GM12878 (cell line): ENCODE measurements at regions not wholly inside any gene's neighbourhood (a gene's known extent, or its start where the extent isn't known, plus 50 kb on each side); places are given as distances from the start of the nearest gene placed in this dataset.

Experiments used
- BHLHE40 ChIP-seq, 2 experiments: fragments of 450-650 bp in 1 of 2; IDR thresholded peaks; 2 replicates each; pipeline ENCODE4 v1.6.1; 2011 to 2017; ENCODE audit warnings: low read depth in 2 of 2, borderline replicate concordance in 1 of 2, improper control_type of control experiment in 1 of 2, low read length in 1 of 2, mild to moderate bottlenecking in 1 of 2
- FOXM1 ChIP-seq: IDR thresholded peaks from 2 replicates; pipeline ENCODE4 v1.6.1; 2012; ENCODE audit warnings: low read depth, mild to moderate bottlenecking, inconsistent platforms, low read length, moderate library complexity
- GABPA ChIP-seq: IDR thresholded peaks from 2 replicates; pipeline ENCODE4 v1.6.1; 2014; ENCODE audit warnings: antibody characterized with exemption, low read depth, mild to moderate bottlenecking, inconsistent platforms
- IRF4 ChIP-seq: IDR thresholded peaks from 2 replicates; pipeline ENCODE4 v1.6.1; 2011; ENCODE audit warnings: low read depth, low read length
- LARP7 ChIP-seq: fragments of 450-650 bp; IDR thresholded peaks from 2 replicates; pipeline ENCODE4 v1.6.1; 2017; ENCODE audit warnings: mild to moderate bottlenecking
- NBN ChIP-seq: fragments of 450-650 bp; IDR thresholded peaks from 2 replicates; pipeline ENCODE4 v1.6.1; 2016
- NR2C2 ChIP-seq: IDR thresholded peaks from 2 replicates; pipeline ENCODE4 v1.6.1; 2011; ENCODE audit warnings: borderline replicate concordance, low read depth; ENCODE audit not compliant: control insufficient read depth, insufficient read length
- RB1 ChIP-seq: fragments of 450-650 bp; formaldehyde crosslinking; IDR thresholded peaks from 2 replicates; pipeline ENCODE4 v1.6.1; 2017; ENCODE audit warnings: mild to moderate bottlenecking, borderline replicate concordance
- RBBP5 ChIP-seq: fragments of 200-600 bp; sonication (generic); conservative IDR thresholded peaks from 2 replicates; pipeline ENCODE4 v1.6.1; 2016
- RELA ChIP-seq: fragments of 450-650 bp; IDR thresholded peaks from 2 replicates; pipeline ENCODE4 v1.8.0; 2014; ENCODE audit warnings: borderline replicate concordance; ENCODE audit not compliant: partially characterized antibody
- RUNX3 ChIP-seq: IDR thresholded peaks from 2 replicates; pipeline ENCODE4 v1.6.1; 2012; ENCODE audit warnings: low read length, inconsistent platforms
- SIX5 ChIP-seq: IDR thresholded peaks from 2 replicates; pipeline ENCODE4 v1.6.1; 2011; ENCODE audit warnings: mild to moderate bottlenecking, low read depth, low read length, moderate library complexity; ENCODE audit not compliant: severe bottlenecking
- SMAD1 ChIP-seq: fragments of 450-650 bp; IDR thresholded peaks from 2 replicates; pipeline ENCODE4 v1.6.1; 2018; ENCODE audit warnings: mild to moderate bottlenecking, low read depth; ENCODE audit not compliant: partially characterized antibody
- SREBF1 ChIP-seq: IDR thresholded peaks from 2 replicates; pipeline ENCODE4 v1.6.1; 2012; ENCODE audit warnings: mild to moderate bottlenecking, low read length
- STAT1 ChIP-seq: fragments of 450-650 bp; conservative IDR thresholded peaks from 2 replicates; pipeline ENCODE4 v1.6.1; 2014; ENCODE audit warnings: antibody characterized with exemption, mild to moderate bottlenecking
- STAT3 ChIP-seq: IDR thresholded peaks from 2 replicates; pipeline ENCODE4 v1.6.1; 2011; ENCODE audit warnings: low read depth, low read length, improper control_type of control experiment
- TAF1 ChIP-seq: IDR thresholded peaks from 2 replicates; pipeline ENCODE4 v1.6.1; 2011; ENCODE audit warnings: mild to moderate bottlenecking, low read depth, low read length, borderline replicate concordance
- TCF3 ChIP-seq: IDR thresholded peaks from 2 replicates; pipeline ENCODE4 v1.6.1; 2012; ENCODE audit warnings: low read depth, mild to moderate bottlenecking, low read length, borderline replicate concordance; ENCODE audit not compliant: insufficient read depth
- YBX1 ChIP-seq: fragments of 450-650 bp; IDR thresholded peaks from 2 replicates; pipeline ENCODE4 v1.6.1; 2016; ENCODE audit warnings: antibody characterized with exemption
- ZNF274 ChIP-seq: IDR thresholded peaks from one replicate; pipeline ENCODE4 v1.8.0; 2011; ENCODE audit not compliant: insufficient read length, insufficient read depth
- TF ChIP-seq, protein P1 (sequence below): fragments of 450-650 bp; IDR thresholded peaks from 2 replicates; pipeline ENCODE4 v1.6.1; 2017; ENCODE audit warnings: low read depth, mild to moderate bottlenecking, moderate library complexity
- TF ChIP-seq, protein P2 (sequence below): fragments of 450-650 bp; IDR thresholded peaks from 2 replicates; pipeline ENCODE4 v1.6.1; 2017; ENCODE audit warnings: mild to moderate bottlenecking
- TF ChIP-seq, protein P3 (sequence below): fragments of 450-650 bp; IDR thresholded peaks from 2 replicates; pipeline ENCODE4 v1.6.1; 2017; ENCODE audit warnings: mild to moderate bottlenecking, moderate library complexity
- TF ChIP-seq, protein P4 (sequence below): fragments of 450-650 bp; IDR thresholded peaks from 2 replicates; pipeline ENCODE4 v1.6.1; 2017; ENCODE audit warnings: borderline replicate concordance

GRCh38 chr20:9928281-9928737, 89.4 kb upstream of the PAK5 start (continued):
- TF ChIP-seq YBX1 (no peak), RELA (no peak), RB1 (no peak), NBN (no peak), RBBP5 (no peak), NR2C2 (no peak), STAT1 (no peak), SREBF1 (no peak), STAT3 (no peak), RUNX3 (peak; percentile 89), IRF4 (peak; percentile 67; the same call in 1 of the 2 replicates), GABPA (no peak), TAF1 (no peak), TCF3 (0 out of 2 replicates have a peak, but pooled peaks have one; percentile 21), ZNF274 (no peak), FOXM1 (no peak), SMAD1 (no peak), SIX5 (no peak), BHLHE40 (IDR thresholded peaks at IDR 0.05; ENCODE audit: borderline replicate concordance in 1 of 2, low read depth in 2 of 2, low read length in 1 of 2) (no peak), LARP7 (no peak)
- TF ChIP-seq, protein P1, sequence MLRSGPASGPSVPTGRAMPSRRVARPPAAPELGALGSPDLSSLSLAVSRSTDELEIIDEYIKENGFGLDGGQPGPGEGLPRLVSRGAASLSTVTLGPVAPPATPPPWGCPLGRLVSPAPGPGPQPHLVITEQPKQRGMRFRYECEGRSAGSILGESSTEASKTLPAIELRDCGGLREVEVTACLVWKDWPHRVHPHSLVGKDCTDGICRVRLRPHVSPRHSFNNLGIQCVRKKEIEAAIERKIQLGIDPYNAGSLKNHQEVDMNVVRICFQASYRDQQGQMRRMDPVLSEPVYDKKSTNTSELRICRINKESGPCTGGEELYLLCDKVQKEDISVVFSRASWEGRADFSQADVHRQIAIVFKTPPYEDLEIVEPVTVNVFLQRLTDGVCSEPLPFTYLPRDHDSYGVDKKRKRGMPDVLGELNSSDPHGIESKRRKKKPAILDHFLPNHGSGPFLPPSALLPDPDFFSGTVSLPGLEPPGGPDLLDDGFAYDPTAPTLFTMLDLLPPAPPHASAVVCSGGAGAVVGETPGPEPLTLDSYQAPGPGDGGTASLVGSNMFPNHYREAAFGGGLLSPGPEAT, result no peak
- TF ChIP-seq, protein P2, sequence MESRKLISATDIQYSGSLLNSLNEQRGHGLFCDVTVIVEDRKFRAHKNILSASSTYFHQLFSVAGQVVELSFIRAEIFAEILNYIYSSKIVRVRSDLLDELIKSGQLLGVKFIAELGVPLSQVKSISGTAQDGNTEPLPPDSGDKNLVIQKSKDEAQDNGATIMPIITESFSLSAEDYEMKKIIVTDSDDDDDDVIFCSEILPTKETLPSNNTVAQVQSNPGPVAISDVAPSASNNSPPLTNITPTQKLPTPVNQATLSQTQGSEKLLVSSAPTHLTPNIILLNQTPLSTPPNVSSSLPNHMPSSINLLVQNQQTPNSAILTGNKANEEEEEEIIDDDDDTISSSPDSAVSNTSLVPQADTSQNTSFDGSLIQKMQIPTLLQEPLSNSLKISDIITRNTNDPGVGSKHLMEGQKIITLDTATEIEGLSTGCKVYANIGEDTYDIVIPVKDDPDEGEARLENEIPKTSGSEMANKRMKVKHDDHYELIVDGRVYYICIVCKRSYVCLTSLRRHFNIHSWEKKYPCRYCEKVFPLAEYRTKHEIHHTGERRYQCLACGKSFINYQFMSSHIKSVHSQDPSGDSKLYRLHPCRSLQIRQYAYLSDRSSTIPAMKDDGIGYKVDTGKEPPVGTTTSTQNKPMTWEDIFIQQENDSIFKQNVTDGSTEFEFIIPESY, result no peak
- TF ChIP-seq, protein P3, sequence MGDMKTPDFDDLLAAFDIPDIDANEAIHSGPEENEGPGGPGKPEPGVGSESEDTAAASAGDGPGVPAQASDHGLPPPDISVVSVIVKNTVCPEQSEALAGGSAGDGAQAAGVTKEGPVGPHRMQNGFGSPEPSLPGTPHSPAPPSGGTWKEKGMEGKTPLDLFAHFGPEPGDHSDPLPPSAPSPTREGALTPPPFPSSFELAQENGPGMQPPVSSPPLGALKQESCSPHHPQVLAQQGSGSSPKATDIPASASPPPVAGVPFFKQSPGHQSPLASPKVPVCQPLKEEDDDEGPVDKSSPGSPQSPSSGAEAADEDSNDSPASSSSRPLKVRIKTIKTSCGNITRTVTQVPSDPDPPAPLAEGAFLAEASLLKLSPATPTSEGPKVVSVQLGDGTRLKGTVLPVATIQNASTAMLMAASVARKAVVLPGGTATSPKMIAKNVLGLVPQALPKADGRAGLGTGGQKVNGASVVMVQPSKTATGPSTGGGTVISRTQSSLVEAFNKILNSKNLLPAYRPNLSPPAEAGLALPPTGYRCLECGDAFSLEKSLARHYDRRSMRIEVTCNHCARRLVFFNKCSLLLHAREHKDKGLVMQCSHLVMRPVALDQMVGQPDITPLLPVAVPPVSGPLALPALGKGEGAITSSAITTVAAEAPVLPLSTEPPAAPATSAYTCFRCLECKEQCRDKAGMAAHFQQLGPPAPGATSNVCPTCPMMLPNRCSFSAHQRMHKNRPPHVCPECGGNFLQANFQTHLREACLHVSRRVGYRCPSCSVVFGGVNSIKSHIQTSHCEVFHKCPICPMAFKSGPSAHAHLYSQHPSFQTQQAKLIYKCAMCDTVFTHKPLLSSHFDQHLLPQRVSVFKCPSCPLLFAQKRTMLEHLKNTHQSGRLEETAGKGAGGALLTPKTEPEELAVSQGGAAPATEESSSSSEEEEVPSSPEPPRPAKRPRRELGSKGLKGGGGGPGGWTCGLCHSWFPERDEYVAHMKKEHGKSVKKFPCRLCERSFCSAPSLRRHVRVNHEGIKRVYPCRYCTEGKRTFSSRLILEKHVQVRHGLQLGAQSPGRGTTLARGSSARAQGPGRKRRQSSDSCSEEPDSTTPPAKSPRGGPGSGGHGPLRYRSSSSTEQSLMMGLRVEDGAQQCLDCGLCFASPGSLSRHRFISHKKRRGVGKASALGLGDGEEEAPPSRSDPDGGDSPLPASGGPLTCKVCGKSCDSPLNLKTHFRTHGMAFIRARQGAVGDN, result no peak
- TF ChIP-seq, protein P4, sequence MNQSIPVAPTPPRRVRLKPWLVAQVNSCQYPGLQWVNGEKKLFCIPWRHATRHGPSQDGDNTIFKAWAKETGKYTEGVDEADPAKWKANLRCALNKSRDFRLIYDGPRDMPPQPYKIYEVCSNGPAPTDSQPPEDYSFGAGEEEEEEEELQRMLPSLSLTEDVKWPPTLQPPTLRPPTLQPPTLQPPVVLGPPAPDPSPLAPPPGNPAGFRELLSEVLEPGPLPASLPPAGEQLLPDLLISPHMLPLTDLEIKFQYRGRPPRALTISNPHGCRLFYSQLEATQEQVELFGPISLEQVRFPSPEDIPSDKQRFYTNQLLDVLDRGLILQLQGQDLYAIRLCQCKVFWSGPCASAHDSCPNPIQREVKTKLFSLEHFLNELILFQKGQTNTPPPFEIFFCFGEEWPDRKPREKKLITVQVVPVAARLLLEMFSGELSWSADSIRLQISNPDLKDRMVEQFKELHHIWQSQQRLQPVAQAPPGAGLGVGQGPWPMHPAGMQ, result no peak
